ENCODE measurements at regions not wholly inside any gene's neighbourhood (a gene's known extent, or its start where the extent isn't known, plus 50 kb on each side); places are given as distances from the start of the nearest gene placed in this dataset.

DNA sequence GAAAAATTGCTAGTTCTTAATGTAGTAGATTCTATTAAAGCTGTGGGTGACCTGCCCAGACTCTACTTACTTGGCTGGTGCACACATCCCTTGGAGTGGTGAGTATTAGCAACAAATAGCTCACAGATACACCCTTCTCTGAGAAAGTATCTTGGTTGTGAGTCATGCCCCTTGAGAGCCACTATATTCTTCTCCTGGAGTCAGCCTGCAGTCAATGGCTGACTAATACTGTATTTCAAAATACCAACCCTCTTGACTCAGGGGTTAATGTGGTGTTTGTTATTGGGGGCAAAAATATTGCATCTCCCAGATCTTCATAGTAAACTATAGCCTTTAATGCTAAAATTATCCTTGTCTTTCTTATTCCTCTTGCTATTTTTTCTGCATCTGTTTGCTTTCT is 354.9 kb downstream of the BMPER start:
- DNase-seq (ENCODE audit: low read depth): peak; percentile 93
- TF ChIP-seq, protein P1, sequence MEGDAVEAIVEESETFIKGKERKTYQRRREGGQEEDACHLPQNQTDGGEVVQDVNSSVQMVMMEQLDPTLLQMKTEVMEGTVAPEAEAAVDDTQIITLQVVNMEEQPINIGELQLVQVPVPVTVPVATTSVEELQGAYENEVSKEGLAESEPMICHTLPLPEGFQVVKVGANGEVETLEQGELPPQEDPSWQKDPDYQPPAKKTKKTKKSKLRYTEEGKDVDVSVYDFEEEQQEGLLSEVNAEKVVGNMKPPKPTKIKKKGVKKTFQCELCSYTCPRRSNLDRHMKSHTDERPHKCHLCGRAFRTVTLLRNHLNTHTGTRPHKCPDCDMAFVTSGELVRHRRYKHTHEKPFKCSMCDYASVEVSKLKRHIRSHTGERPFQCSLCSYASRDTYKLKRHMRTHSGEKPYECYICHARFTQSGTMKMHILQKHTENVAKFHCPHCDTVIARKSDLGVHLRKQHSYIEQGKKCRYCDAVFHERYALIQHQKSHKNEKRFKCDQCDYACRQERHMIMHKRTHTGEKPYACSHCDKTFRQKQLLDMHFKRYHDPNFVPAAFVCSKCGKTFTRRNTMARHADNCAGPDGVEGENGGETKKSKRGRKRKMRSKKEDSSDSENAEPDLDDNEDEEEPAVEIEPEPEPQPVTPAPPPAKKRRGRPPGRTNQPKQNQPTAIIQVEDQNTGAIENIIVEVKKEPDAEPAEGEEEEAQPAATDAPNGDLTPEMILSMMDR (conservative IDR thresholded peaks at IDR 0.05; ENCODE audit: low read depth, low read length): no peak

DNA sequence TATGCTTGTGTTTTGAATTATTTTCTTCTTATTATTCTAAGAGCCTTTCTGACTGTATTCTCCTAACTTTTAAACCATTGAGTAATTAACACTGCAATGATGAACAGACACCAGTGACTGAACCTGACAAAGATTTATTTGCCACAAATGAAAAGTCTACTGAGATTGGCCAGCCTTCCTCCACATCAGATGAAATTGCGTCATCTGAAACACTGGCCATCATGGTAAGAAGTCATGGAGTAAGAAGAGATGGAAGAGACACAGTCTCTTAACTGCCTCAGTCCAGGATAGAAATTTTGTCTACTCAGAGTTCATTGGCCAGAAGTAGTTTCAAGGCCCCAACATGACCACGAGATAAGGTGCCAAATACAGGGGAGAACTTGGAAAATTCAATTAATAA is 357.8 kb downstream of the BMPER start:
- no peak for DNase-seq (ENCODE audit: low read depth)
- TF ChIP-seq, protein P1 (conservative IDR thresholded peaks at IDR 0.05; ENCODE audit: low read depth, low read length): no peak
- no peak overlapping the region for H3K4me3 ChIP-seq (ENCODE audit: low read depth, low read length)

More for the DNA sequence above, 354.9 kb downstream of the BMPER start:
- no peak overlapping the region for H3K4me3 ChIP-seq (ENCODE audit: low read depth, low read length)

DNA sequence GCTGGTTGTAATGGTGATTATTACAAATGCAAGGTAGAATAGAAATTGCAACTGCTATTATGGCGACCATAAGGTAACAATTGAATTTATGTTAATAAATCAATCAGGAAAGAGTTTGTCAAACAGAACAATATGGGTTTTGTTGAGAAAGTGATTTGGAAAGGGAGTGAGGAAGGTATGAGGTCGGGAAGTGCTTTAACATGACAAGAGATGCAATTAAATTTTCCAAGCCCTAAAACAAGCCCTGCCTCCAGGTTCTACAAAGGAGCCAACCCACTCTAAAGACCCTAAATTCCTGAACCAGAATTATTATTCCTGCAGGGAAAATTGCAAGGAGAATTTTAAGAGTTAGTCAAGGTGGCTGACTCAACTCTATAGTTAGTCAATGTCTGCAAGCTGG is 363.7 kb downstream of the BMPER start:
- H3K4me3 ChIP-seq (ENCODE audit: low read depth, low read length): no peak overlapping the region
- DNase-seq (ENCODE audit: low read depth): no peak

DNA sequence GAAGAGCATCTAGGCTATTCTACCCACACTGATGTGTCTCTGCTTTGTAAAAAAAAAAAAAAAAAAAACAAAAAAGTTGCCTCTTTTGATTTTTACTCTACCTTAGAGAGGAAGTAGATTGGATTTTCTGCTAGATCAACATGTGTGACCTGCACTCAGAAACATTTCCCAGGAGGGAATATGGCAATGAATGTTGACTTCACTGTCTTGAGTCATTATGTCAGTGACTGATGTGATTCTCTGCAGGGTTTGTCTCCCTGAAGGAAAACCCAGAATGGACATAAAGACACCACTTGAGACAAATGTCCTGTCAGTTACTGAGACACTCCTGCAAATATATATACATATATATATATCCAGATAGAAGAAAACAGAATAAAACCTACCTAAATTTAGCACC is 370.3 kb downstream of the BMPER start:
- TF ChIP-seq, protein P1 (conservative IDR thresholded peaks at IDR 0.05; ENCODE audit: low read depth, low read length): no peak
- no peak overlapping the region for H3K4me3 ChIP-seq (ENCODE audit: low read depth, low read length)
- no peak for DNase-seq (ENCODE audit: low read depth)

More for the DNA sequence above, 363.7 kb downstream of the BMPER start:
- TF ChIP-seq, protein P1 (conservative IDR thresholded peaks at IDR 0.05; ENCODE audit: low read depth, low read length): no peak

DNA sequence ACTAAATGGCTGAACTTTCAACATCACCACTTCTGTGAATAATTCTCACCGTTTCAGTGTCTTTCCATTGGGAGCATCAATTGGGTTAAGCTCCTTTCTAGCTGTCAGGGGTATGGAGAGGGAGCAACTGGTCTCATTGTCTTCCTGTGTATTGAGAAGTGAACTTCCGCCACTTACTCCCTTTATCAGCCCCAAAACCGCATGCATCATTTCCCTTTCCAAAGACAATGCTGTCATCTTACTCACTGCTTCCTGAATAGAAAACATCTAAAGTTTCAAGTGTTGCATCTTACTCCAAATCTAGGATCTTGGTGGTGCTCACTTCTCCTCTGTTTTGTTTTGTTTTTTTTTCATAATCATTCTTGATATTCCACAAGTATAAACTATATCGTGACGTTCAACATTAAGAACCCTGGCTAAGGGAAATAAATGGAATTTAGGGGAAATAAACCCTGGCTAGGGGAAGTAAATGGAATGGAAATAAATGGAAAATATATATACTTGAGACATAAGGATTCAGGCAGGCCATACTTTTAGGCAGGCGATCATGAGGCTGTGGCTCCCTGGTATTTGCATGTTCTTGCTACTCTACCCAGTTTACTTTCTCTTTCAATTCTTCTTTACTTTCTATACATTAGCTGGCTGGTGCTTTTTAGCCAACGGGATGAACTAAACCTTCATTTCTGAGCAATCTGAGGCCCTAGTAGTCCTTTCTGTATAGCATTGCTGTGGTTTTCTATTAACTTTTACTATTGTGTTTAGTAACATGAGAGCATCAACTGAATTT is 371.9 kb downstream of the BMPER start:
- TF ChIP-seq, protein P1 (conservative IDR thresholded peaks at IDR 0.05; ENCODE audit: low read depth, low read length): no peak
- H3K4me3 ChIP-seq (ENCODE audit: low read depth, low read length): no peak overlapping the region
- peak; percentile 62 for DNase-seq (ENCODE audit: low read depth)

DNA sequence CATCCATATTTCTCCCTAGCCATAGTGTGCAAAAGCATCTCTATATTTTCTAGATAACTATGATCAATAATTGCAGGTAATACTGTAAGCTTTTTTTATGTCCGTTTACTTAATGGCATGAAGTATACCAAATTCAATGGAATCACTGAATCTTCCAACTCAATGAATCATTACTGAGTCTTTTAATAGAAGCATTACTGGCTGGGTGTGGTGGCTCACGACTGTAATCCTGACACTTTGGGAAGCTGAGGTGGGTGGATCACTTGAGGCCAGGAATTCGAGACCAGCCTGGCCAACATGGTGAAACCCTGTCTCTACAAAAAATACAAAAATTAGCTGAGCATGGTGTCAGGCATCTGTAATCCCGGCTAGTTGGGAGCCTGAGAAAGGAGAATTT is 372.5 kb downstream of the BMPER start:
- no peak for DNase-seq (ENCODE audit: low read depth)
- no peak overlapping the region for H3K4me3 ChIP-seq (ENCODE audit: low read depth, low read length)
- TF ChIP-seq, protein P1 (conservative IDR thresholded peaks at IDR 0.05; ENCODE audit: low read depth, low read length): no peak

DNA sequence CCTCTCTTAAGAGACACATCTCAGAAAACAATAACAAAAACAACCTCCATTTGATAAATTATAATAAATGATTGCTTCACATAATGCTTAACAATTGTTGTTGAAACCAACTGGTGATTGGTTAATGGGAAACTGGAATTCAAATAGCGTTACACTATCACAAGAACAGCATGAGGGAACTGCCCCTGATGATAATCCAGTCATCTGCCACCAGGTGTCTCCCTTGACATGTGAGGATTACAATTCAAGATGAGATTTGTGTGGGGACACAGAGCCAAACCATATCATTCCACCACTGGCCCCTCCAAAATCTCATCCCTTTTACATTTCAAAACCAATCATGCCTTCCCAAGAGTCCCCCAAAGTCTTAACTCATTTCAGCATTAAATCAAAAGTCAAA is 375.9 kb downstream of the BMPER start:
- TF ChIP-seq, protein P1 (conservative IDR thresholded peaks at IDR 0.05; ENCODE audit: low read depth, low read length): peak; percentile 33
- no peak overlapping the region for H3K4me3 ChIP-seq (ENCODE audit: low read depth, low read length)
- peak; percentile 38 for DNase-seq (ENCODE audit: low read depth)

All from choroid plexus epithelial cell (primary cell).